Mesothelial cell of epicardium (in vitro differentiated cells): ENCODE measurements at regions not wholly inside any gene's neighbourhood (a gene's known extent, or its start where the extent isn't known, plus 50 kb on each side); places are given as distances from the start of the nearest gene placed in this dataset.

Experiments
- DNase-seq, 2 experiments: peaks; one replicate each; pipeline ENCODE4 v3.0.0; 2021; ENCODE audit warnings: low spot score in 2 of 2; ENCODE audit not compliant: unreplicated experiment in 2 of 2
- H3K27ac Mint-ChIP-seq: 2 replicates; pipeline ENCODE4 v1.8.0; 2021; ENCODE audit warnings: mixed read lengths
- H3K27me3 Mint-ChIP-seq: 2 replicates; pipeline ENCODE4 v1.8.0; 2021; ENCODE audit warnings: low read depth, mixed read lengths
- H3K36me3 Mint-ChIP-seq: 2 replicates; pipeline ENCODE4 v1.8.0; 2021; ENCODE audit warnings: mixed read lengths
- H3K4me1 Mint-ChIP-seq: 2 replicates; pipeline ENCODE4 v1.8.0; 2021; ENCODE audit warnings: mixed read lengths
- H3K4me3 Mint-ChIP-seq: 2 replicates; pipeline ENCODE4 v1.8.0; 2021; ENCODE audit warnings: mild to moderate bottlenecking, moderate library complexity, mixed read lengths
- H3K9me3 Mint-ChIP-seq: 2 replicates; pipeline ENCODE4 v1.8.0; 2021; ENCODE audit warnings: mixed read lengths
- CTCF ChIP-seq: fragments of 200-600 bp; sonication (generic); IDR thresholded peaks from one replicate; pipeline ENCODE4 v1.5.0; 2021; ENCODE audit warnings: antibody characterized with exemption; ENCODE audit not compliant: unreplicated experiment

DNA sequence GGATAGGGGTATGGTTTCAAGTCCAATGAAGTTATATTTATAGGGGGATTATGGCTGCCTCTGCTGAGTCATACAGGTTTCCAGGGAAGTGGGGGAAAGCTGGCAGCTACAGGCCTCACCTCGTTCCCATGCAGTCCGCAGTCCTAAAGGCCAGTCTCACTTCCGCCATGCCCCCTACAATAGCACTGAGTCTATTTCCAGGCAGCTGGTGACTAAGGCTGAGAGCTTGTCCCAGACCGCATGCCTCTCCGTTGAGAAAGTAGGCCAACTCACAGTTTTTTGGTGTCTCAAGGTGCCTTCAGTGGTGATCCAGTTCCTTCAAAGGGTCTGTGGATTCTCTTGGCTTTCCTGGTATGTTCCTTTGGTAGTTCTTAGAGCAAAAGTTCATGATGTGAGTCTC lies 203.9 kb upstream of the GLI3 start:
- no peak for TF ChIP-seq CTCF
- no peak for DNase-seq
- Mint-ChIP-seq H3K36me3 (peaks cover 12% of the 10 kb centered on the region), H3K4me3 (no peak overlapping the region), H3K9me3 (peaks cover 90% of the 10 kb centered on the region), H3K27me3 (no peaks in the 10 kb centered on the region), H3K27ac (no peak overlapping the region), H3K4me1 (no peaks in the 10 kb centered on the region)

DNA sequence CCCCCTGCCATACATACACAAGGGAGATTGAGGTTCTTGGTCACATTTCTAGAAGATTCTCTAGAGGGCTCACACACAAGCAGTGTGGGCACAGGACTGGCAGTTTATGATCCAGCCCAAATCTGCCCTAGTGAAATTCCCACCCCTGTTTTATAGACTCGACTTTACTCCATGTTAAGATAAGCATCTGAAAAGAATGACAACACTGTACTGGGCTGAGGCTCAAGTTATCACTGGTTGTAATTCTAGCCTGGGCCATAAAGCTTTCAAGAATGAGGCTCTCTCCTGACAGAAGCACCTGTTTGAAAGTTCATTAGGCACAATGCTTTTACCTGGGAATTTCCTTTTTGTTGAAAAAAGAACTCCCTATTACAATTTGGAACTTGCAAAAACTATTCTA lies 195.6 kb upstream of the GLI3 start:
- no peak for DNase-seq
- no peaks in the 10 kb centered on the region for H3K27me3 Mint-ChIP-seq
- H3K4me1 Mint-ChIP-seq, result peaks cover 29% of the 10 kb centered on the region
- peaks cover 4% of the 10 kb centered on the region for H3K36me3 Mint-ChIP-seq
- H3K9me3 Mint-ChIP-seq, result peaks cover 28% of the 10 kb centered on the region
- H3K27ac Mint-ChIP-seq, result peak overlapping the region; percentile 45
- TF ChIP-seq CTCF, result no peak
- H3K4me3 Mint-ChIP-seq, result no peak overlapping the region

- Mint-ChIP-seq H3K4me1 (peaks cover 29% of the 10 kb centered on the region), H3K27me3 (no peaks in the 10 kb centered on the region), H3K9me3 (peaks cover 21% of the 10 kb centered on the region), H3K4me3 (no peak overlapping the region), H3K36me3 (peaks cover 4% of the 10 kb centered on the region), H3K27ac (no peak overlapping the region)
- TF ChIP-seq CTCF, result no peak
- no peak for DNase-seq
Measured at GRCh38 chr7:42431873-42432272, 194.9 kb upstream of the GLI3 start.

GRCh38 chr7:42429339-42429738 lies 192.3 kb upstream of the GLI3 start:
- Mint-ChIP-seq H3K27ac (no peak overlapping the region), H3K9me3 (peaks cover 7% of the 10 kb centered on the region), H3K36me3 (no peaks in the 10 kb centered on the region), H3K27me3 (no peaks in the 10 kb centered on the region), H3K4me3 (no peak overlapping the region), H3K4me1 (peaks cover 29% of the 10 kb centered on the region)
- no peak for TF ChIP-seq CTCF
- DNase-seq, result no peak

- no peak overlapping the region for H3K27ac Mint-ChIP-seq
- H3K27me3 Mint-ChIP-seq, result no peaks in the 10 kb centered on the region
- H3K4me1 Mint-ChIP-seq, result peaks cover 19% of the 10 kb centered on the region
- peaks cover 7% of the 10 kb centered on the region for H3K9me3 Mint-ChIP-seq
- no peaks in the 10 kb centered on the region for H3K36me3 Mint-ChIP-seq
- TF ChIP-seq CTCF, result no peak
- no peak overlapping the region for H3K4me3 Mint-ChIP-seq
- DNase-seq, result no peak
Measured at GRCh38 chr7:42426163-42426562, 189.2 kb upstream of the GLI3 start.

DNA sequence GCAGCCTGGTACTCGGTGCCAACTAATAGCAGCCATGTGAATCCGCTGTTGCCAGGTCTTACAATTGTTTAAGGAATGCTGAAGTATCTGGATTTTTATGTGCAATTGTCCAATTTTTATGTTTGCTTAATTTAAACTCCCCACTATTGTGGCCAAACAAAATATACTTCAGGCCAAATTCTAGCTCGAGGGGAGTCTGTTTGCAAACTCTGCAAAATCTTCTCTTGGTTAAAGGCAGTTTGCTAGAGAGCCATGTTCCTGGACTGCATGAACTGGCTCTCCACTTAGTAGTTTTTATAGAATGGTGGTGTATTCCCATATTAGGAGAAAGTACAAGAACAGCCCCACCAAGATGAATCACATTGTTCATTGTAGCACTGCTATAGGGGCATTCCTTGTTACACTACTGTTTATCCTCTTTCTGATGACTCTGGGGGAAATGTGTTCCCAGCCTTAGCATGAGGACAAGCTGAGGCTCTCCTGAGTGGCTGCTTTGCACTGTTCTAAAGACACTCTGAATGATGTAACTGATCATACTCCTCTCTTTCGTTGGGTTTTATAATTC lies 178.0 kb upstream of the GLI3 start:
- no peak for DNase-seq
- no peaks in the 10 kb centered on the region for H3K4me1 Mint-ChIP-seq

More for the DNA sequence above, 178.0 kb upstream of the GLI3 start:
- H3K27me3 Mint-ChIP-seq, result no peaks in the 10 kb centered on the region
- no peaks in the 10 kb centered on the region for H3K36me3 Mint-ChIP-seq
- peaks cover 4% of the 10 kb centered on the region for H3K9me3 Mint-ChIP-seq
- no peak overlapping the region for H3K4me3 Mint-ChIP-seq
- no peak overlapping the region for H3K27ac Mint-ChIP-seq
- no peak for TF ChIP-seq CTCF
